Endometrium (tissue), 2 donors: ENCODE measurements at regions not wholly inside any gene's neighbourhood (a gene's known extent, or its start where the extent isn't known, plus 50 kb on each side); places are given as distances from the start of the nearest gene placed in this dataset.

Experiments
- FAIRE-seq: peaks from 2 replicates; lab custom pipeline; 2012; peaks lifted over from hg19 to GRCh38; lab: Jason Lieb, UNC
- donor health status: control.
- donor health status: control.

GRCh38 chr9:129399634-129399990 lies 221.3 kb downstream of the C9orf50 start:
- FAIRE-seq, result no peak

- FAIRE-seq, result no peak
Measured at GRCh38 chr9:129398961-129399633, 221.0 kb upstream of the IER5L start.

GRCh38 chr9:129398101-129398960 lies 220.3 kb upstream of the IER5L start:
- FAIRE-seq, result no peak

GRCh38 chr9:129397335-129397734 lies 219.3 kb upstream of the IER5L start:
- no peak for FAIRE-seq

GRCh38 chr9:129396365-129396708 lies 218.3 kb upstream of the IER5L start:
- no peak for FAIRE-seq

- no peak for FAIRE-seq
Measured at GRCh38 chr9:129395633-129396364, 217.7 kb upstream of the IER5L start.

- no peak for FAIRE-seq
Measured at GRCh38 chr9:129394886-129395279, 216.8 kb upstream of the IER5L start.

GRCh38 chr9:129394061-129394885 lies 216.2 kb upstream of the IER5L start:
- FAIRE-seq, result no peak

GRCh38 chr9:129393064-129393463 lies 215.0 kb upstream of the IER5L start:
- FAIRE-seq, result no peak

GRCh38 chr9:129392093-129392541 lies 214.1 kb upstream of the IER5L start:
- FAIRE-seq, result no peak

GRCh38 chr9:129391221-129391661 lies 213.2 kb upstream of the IER5L start:
- no peak for FAIRE-seq

- no peak for FAIRE-seq
Measured at GRCh38 chr9:129390541-129390940, 212.5 kb upstream of the IER5L start.

- no peak for FAIRE-seq
Measured at GRCh38 chr9:129387822-129388221, 209.8 kb upstream of the IER5L start.

- no peak for FAIRE-seq
Measured at GRCh38 chr9:129386812-129387177, 208.7 kb upstream of the IER5L start.

- no peak for FAIRE-seq
Measured at GRCh38 chr9:129385211-129385934, 207.3 kb upstream of the IER5L start.

GRCh38 chr9:129384491-129385210 lies 206.6 kb upstream of the IER5L start:
- FAIRE-seq, result no peak

- no peak for FAIRE-seq
Measured at GRCh38 chr9:129383561-129384490, 205.8 kb upstream of the IER5L start.

GRCh38 chr9:129383019-129383560 lies 205.0 kb upstream of the IER5L start:
- FAIRE-seq, result no peak

GRCh38 chr9:129382281-129383018 lies 204.4 kb upstream of the IER5L start:
- FAIRE-seq, result no peak
